ENCODE measurements at regions not wholly inside any gene's neighbourhood (a gene's known extent, or its start where the extent isn't known, plus 50 kb on each side); places are given as distances from the start of the nearest gene placed in this dataset.

GRCh38 chr18:8462651-8463185, 146.5 kb upstream of the RAB12 start:
- no peak for TF ChIP-seq CTCF (IDR thresholded peaks at IDR 0.05)
- no peak for TF ChIP-seq SIN3A (IDR thresholded peaks at IDR 0.05; ENCODE audit: borderline replicate concordance, insufficient read depth, low read depth, low read length)
